CD4-positive, alpha-beta memory T cell (primary cell): ENCODE measurements at regions not wholly inside any gene's neighbourhood (a gene's known extent, or its start where the extent isn't known, plus 50 kb on each side); places are given as distances from the start of the nearest gene placed in this dataset.

Experiments
- CTCF ChIA-PET: fragments of 350-600 bp; sonication (Branson Sonifier 250); formaldehyde crosslinking; loops from one replicate; lab custom pipeline; 2021; ENCODE audit warnings: inconsistent platforms; ENCODE audit not compliant: partially characterized antibody; lab: Charles Lee
- POLR2A ChIA-PET: fragments of 350-600 bp; sonication (Branson Sonifier 250); formaldehyde crosslinking; loops from one replicate; lab custom pipeline; 2021; ENCODE audit not compliant: partially characterized antibody; lab: Charles Lee
- DNase-seq, 5 donors: peaks; one replicate each; pipeline versions ENCODE4 v3.0.0 to v3.0.0-alpha.2; 2020 to 2022; ENCODE audit warnings: mixed read lengths in 1 of 5
- H3K27ac ChIP-seq: one replicate; pipeline ENCODE4 v1.7.0; 2013; ENCODE audit warnings: low read depth, low read length
- H3K27me3 ChIP-seq: 2 replicates; pipeline ENCODE4 v1.7.0; 2013; ENCODE audit warnings: mild to moderate bottlenecking, low read length, moderate library complexity; ENCODE audit not compliant: insufficient read depth
- H3K36me3 ChIP-seq: 2 replicates; pipeline ENCODE4 v1.7.0; 2013; ENCODE audit warnings: mild to moderate bottlenecking, low read length, moderate library complexity; ENCODE audit not compliant: insufficient read depth
- H3K4me1 ChIP-seq: 2 replicates; pipeline ENCODE4 v1.7.0; 2013; ENCODE audit warnings: mild to moderate bottlenecking, low read length, moderate library complexity; ENCODE audit not compliant: insufficient read depth
- H3K4me3 ChIP-seq, 2 donors: one replicate each; pipeline ENCODE4 v1.7.0; 2013; ENCODE audit warnings: low read length in 2 of 2, mild to moderate bottlenecking in 1 of 2
- H3K9me3 ChIP-seq, 2 donors: one replicate each; pipeline ENCODE4 v1.7.0; 2013; ENCODE audit warnings: low read length in 2 of 2, control low read depth in 1 of 2; ENCODE audit not compliant: control insufficient read depth in 1 of 2
- H3K27ac Mint-ChIP-seq, 7 donors: one replicate each; pipeline ENCODE4 v1.8.0; 2020 to 2021; ENCODE audit warnings: mixed read lengths in 7 of 7, mild to moderate bottlenecking in 6 of 7, inconsistent platforms in 3 of 7, moderate library complexity in 3 of 7
- H3K27me3 Mint-ChIP-seq, 2 donors: one replicate each; pipeline ENCODE4 v1.8.0; 2020 to 2021; ENCODE audit warnings: mixed read lengths in 2 of 2
- H3K36me3 Mint-ChIP-seq, 2 donors: one replicate each; pipeline ENCODE4 v1.8.0; 2020 to 2021; ENCODE audit warnings: mixed read lengths in 2 of 2, inconsistent platforms in 1 of 2, mild to moderate bottlenecking in 1 of 2
- H3K4me1 Mint-ChIP-seq, 4 donors: one replicate each; pipeline ENCODE4 v1.8.0; 2020 to 2021; ENCODE audit warnings: mixed read lengths in 4 of 4, mild to moderate bottlenecking in 1 of 4
- H3K4me3 Mint-ChIP-seq, 8 donors: one replicate each; pipeline ENCODE4 v1.8.0; 2020 to 2021; ENCODE audit warnings: mixed read lengths in 8 of 8, mild to moderate bottlenecking in 7 of 8, moderate library complexity in 6 of 8, inconsistent platforms in 3 of 8
- H3K9me3 Mint-ChIP-seq, 8 donors: one replicate each; pipeline ENCODE4 v1.8.0; 2020 to 2021; ENCODE audit warnings: mixed read lengths in 8 of 8, mild to moderate bottlenecking in 5 of 8, inconsistent platforms in 3 of 8, moderate library complexity in 1 of 8
- intact Hi-C: fragments of 100-400 bp; cut with micrococcal nuclease; formaldehyde crosslinking; loops from one replicate; pipeline ENCODE4 v1.15.1; 2023

- H3K4me3 ChIP-seq: no peak overlapping the region
- Mint-ChIP-seq H3K9me3 (peaks cover 0 to 1% (median 0%) of the 10 kb centered on the region in 8 donors), H3K4me3 (peak overlapping the region in 1 of 8 donors; percentile 22), H3K27ac (no peak overlapping the region), H3K27me3 (no peaks in the 10 kb centered on the region), H3K4me1 (peaks cover 53 to 82% (median 67%) of the 10 kb centered on the region in 4 donors), H3K36me3 (peaks cover 43 to 47% of the 10 kb centered on the region in 2 donors)
- intact Hi-C loops: loop anchor here (5.0 to 10.0 kb wide), 2 partner anchors 47 to 136 kb away; partner anchors contain the start of gene NEDD9
- CTCF ChIA-PET: interaction anchor here (1.3 to 2.2 kb wide), 2 partner anchors 12 to 14 kb away, joined by 4 to 8 read pairs; no protein-coding TSS in a partner anchor
- no peak for DNase-seq
- no peaks in the 10 kb centered on the region for H3K27me3 ChIP-seq
- no peak overlapping the region for H3K27ac ChIP-seq
- no peaks in the 10 kb centered on the region for H3K9me3 ChIP-seq
- H3K4me1 ChIP-seq: peaks cover 54% of the 10 kb centered on the region
- POLR2A ChIA-PET: interaction anchor here (1.8 to 2.8 kb wide), 2 partner anchors 10 to 13 kb away, joined by 7 to 25 read pairs; no protein-coding TSS in a partner anchor
- H3K36me3 ChIP-seq: no peaks in the 10 kb centered on the region
Observed at GRCh38 chr6:11368264-11368663, 135.8 kb upstream of the NEDD9 start.

GRCh38 chr6:11367638-11368199, 135.3 kb upstream of the NEDD9 start:
- intact Hi-C loops: loop anchor here (1.0 to 10.0 kb wide), 3 partner anchors 15 to 135 kb away; partner anchors contain the start of gene NEDD9
- Histone ChIP-seq H3K4me3 (no peak overlapping the region), H3K27me3 (no peaks in the 10 kb centered on the region), H3K9me3 (no peaks in the 10 kb centered on the region), H3K36me3 (no peaks in the 10 kb centered on the region), H3K27ac (peak overlapping the region; percentile 38), H3K4me1 (peaks cover 56% of the 10 kb centered on the region)
- CTCF ChIA-PET: interaction anchor here (0.9 to 2.2 kb wide), 5 partner anchors 11 to 196 kb away, joined by 4 to 8 read pairs (median 5); no protein-coding TSS in a partner anchor
- H3K27ac Mint-ChIP-seq: peak overlapping the region in 5 of 7 donors; percentile 54 to 94 (median 84)
- H3K36me3 Mint-ChIP-seq: peaks cover 47 to 50% of the 10 kb centered on the region in 2 donors
- peak overlapping the region in 5 of 8 donors; percentile 58 to 78 (median 72) for H3K4me3 Mint-ChIP-seq
- POLR2A ChIA-PET: interaction anchor here (1.7 to 2.8 kb wide), 3 partner anchors 11 to 14 kb away, joined by 5 to 25 read pairs (median 7); no protein-coding TSS in a partner anchor
- peaks cover 0 to 1% (median 0%) of the 10 kb centered on the region in 8 donors for H3K9me3 Mint-ChIP-seq
- peaks cover 53 to 84% (median 67%) of the 10 kb centered on the region in 4 donors for H3K4me1 Mint-ChIP-seq
- no peaks in the 10 kb centered on the region for H3K27me3 Mint-ChIP-seq
- no peak for DNase-seq

GRCh38 chr6:11366934-11367637, 134.6 kb upstream of the NEDD9 start:
- POLR2A ChIA-PET: interaction anchor here (1.7 to 2.8 kb wide), 3 partner anchors 11 to 14 kb away, joined by 5 to 25 read pairs (median 7); no protein-coding TSS in a partner anchor

GRCh38 chr6:11366183-11366933, 133.9 kb upstream of the NEDD9 start:
- H3K4me3 Mint-ChIP-seq: peak overlapping the region; percentile 58 to 78 (median 72)
- Histone ChIP-seq H3K27ac (peak overlapping the region; percentile 38), H3K27me3 (no peaks in the 10 kb centered on the region), H3K4me1 (peaks cover 62% of the 10 kb centered on the region), H3K36me3 (no peaks in the 10 kb centered on the region), H3K9me3 (no peaks in the 10 kb centered on the region), H3K4me3 (peak overlapping the region; percentile 9 to 42)
- ChIA-PET CTCF (interaction anchor here (1.3 to 2.2 kb wide), 3 partner anchors 12 to 16 kb away, joined by 5 to 8 read pairs (median 5); no protein-coding TSS in a partner anchor), POLR2A (interaction anchor here (1.7 to 2.8 kb wide), 2 partner anchors 12 to 15 kb away, joined by 5 to 25 read pairs; no protein-coding TSS in a partner anchor)
- H3K4me1 Mint-ChIP-seq: peaks cover 60 to 92% (median 67%) of the 10 kb centered on the region in 4 donors
- intact Hi-C loops: loop anchor here (5.0 to 10.0 kb wide), 2 partner anchors 48 to 134 kb away; partner anchors contain the start of gene NEDD9
- H3K9me3 Mint-ChIP-seq: peaks cover 0 to 2% (median under 1%) of the 10 kb centered on the region in 8 donors
- H3K27me3 Mint-ChIP-seq: no peaks in the 10 kb centered on the region
- peaks cover 53% of the 10 kb centered on the region in 2 donors for H3K36me3 Mint-ChIP-seq
- peak; percentile 19 to 79 (median 38) for DNase-seq
- peak overlapping the region; percentile 53 to 94 (median 79) for H3K27ac Mint-ChIP-seq

More at GRCh38 chr6:11366934-11367637, 134.6 kb upstream of the NEDD9 start:
- Histone ChIP-seq H3K4me3 (peak overlapping the region in 1 of 2 donors; percentile 42), H3K36me3 (no peaks in the 10 kb centered on the region), H3K27me3 (no peaks in the 10 kb centered on the region), H3K4me1 (peaks cover 59% of the 10 kb centered on the region), H3K27ac (peak overlapping the region; percentile 38), H3K9me3 (no peaks in the 10 kb centered on the region)
- peak in 1 of 5 donors; percentile 13 for DNase-seq
- intact Hi-C loops: loop anchor here (1.0 to 10.0 kb wide), 3 partner anchors 15 to 135 kb away; partner anchors contain the start of gene NEDD9
- Mint-ChIP-seq H3K36me3 (peaks cover 47 to 48% of the 10 kb centered on the region in 2 donors), H3K4me1 (peaks cover 57 to 87% (median 65%) of the 10 kb centered on the region in 4 donors), H3K4me3 (peak overlapping the region; percentile 58 to 78 (median 72)), H3K27me3 (no peaks in the 10 kb centered on the region), H3K9me3 (peaks cover 0 to 1% (median 0%) of the 10 kb centered on the region in 8 donors), H3K27ac (peak overlapping the region; percentile 48 to 94 (median 79))
- CTCF ChIA-PET: interaction anchor here (0.9 to 2.2 kb wide), 5 partner anchors 12 to 195 kb away, joined by 4 to 8 read pairs (median 5); no protein-coding TSS in a partner anchor

- Mint-ChIP-seq H3K9me3 (peaks cover 0 to 13% (median 6%) of the 10 kb centered on the region in 8 donors), H3K36me3 (peaks cover 55 to 56% of the 10 kb centered on the region in 2 donors), H3K27me3 (no peaks in the 10 kb centered on the region), H3K4me1 (peaks cover 56 to 93% (median 69%) of the 10 kb centered on the region in 4 donors), H3K4me3 (no peak overlapping the region), H3K27ac (peak overlapping the region in 3 of 7 donors; percentile 10 to 74 (median 71))
- no peak overlapping the region for H3K27ac ChIP-seq
- no peak for DNase-seq
- H3K4me3 ChIP-seq: no peak overlapping the region
- no peaks in the 10 kb centered on the region for H3K9me3 ChIP-seq
- CTCF ChIA-PET: no interaction called here
- POLR2A ChIA-PET: interaction anchor here (1.1 kb wide), 1 partner anchor 17 kb away, joined by 3 read pairs; no protein-coding TSS in a partner anchor
- intact Hi-C loops: loop anchor here (5.0 to 10.0 kb wide), 2 partner anchors 50 to 133 kb away; partner anchors contain the start of gene NEDD9
- H3K36me3 ChIP-seq: peaks cover 3% of the 10 kb centered on the region
- H3K4me1 ChIP-seq: peaks cover 65% of the 10 kb centered on the region
- no peaks in the 10 kb centered on the region for H3K27me3 ChIP-seq
Observed at GRCh38 chr6:11364971-11365397, 132.5 kb upstream of the NEDD9 start.
